ENCODE measurements at regions not wholly inside any gene's neighbourhood (a gene's known extent, or its start where the extent isn't known, plus 50 kb on each side); places are given as distances from the start of the nearest gene placed in this dataset.
A peak's percentile ranks its signal among the peaks of the same experiment; 100 is the strongest.

DNA sequence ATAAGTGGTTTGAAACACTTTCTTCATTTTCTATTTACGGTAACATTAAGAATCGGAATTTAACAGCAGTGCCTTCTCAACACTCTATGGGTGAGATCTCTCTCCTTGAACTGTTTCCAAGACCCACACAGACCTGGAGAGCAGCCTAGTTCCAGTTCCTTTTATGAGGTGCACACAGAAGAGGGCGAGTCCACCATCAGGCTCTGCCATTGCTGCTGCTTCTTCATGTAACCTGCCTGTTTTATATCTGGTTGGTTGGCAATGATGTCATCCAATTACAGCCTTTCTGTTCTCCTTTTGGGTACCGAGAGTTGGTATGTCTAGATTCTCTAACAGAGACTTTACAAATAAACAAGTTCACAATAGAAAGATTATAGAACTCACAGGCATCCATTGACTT, 225.7 kb downstream of the UTP18 start:
- ATAC-seq (ENCODE audit: insufficient read depth, low FRiP score) (no peak), DNase-seq (no peak)
- H3K9me3 ChIP-seq (ENCODE audit: control insufficient read depth in 4 of 4, insufficient read depth in 3 of 4, low read length in 3 of 4) = peaks cover 0 to 4% (median 2%) of the 10 kb centered on the region in 4 donors
- no peak overlapping the region for H3K4me3 ChIP-seq
- H3K27ac ChIP-seq (ENCODE audit: low read depth in 1 of 2, low read length in 1 of 2) = no peak overlapping the region
- H3K4me1 ChIP-seq (ENCODE audit: control insufficient read depth in 5 of 5, insufficient read depth in 5 of 5, low read length in 5 of 5) = no peaks in the 10 kb centered on the region
- TF ChIP-seq, protein P1, sequence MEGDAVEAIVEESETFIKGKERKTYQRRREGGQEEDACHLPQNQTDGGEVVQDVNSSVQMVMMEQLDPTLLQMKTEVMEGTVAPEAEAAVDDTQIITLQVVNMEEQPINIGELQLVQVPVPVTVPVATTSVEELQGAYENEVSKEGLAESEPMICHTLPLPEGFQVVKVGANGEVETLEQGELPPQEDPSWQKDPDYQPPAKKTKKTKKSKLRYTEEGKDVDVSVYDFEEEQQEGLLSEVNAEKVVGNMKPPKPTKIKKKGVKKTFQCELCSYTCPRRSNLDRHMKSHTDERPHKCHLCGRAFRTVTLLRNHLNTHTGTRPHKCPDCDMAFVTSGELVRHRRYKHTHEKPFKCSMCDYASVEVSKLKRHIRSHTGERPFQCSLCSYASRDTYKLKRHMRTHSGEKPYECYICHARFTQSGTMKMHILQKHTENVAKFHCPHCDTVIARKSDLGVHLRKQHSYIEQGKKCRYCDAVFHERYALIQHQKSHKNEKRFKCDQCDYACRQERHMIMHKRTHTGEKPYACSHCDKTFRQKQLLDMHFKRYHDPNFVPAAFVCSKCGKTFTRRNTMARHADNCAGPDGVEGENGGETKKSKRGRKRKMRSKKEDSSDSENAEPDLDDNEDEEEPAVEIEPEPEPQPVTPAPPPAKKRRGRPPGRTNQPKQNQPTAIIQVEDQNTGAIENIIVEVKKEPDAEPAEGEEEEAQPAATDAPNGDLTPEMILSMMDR (IDR thresholded peaks at IDR 0.05; ENCODE audit: control extremely low read depth, extremely low read depth) = no peak
- H3K9ac ChIP-seq (ENCODE audit: insufficient read depth in 1 of 2, low read length in 2 of 2) = no peak overlapping the region
- peaks cover 0 to 4% (median 0%) of the 10 kb centered on the region in 3 donors for H3K27me3 ChIP-seq (ENCODE audit: control insufficient read depth in 3 of 3, insufficient read depth in 3 of 3, low read length in 2 of 3)
- no peaks in the 10 kb centered on the region for H3K36me3 ChIP-seq (ENCODE audit: control insufficient read depth in 4 of 4, insufficient read depth in 4 of 4, low read length in 4 of 4)
- WGBS, 2 donors = 48 to 71% methylated on average over 4 of the region's 4 CpGs

GRCh38 chr17:51486885-51487520, 226.7 kb downstream of the UTP18 start:
- no peak overlapping the region for H3K4me3 ChIP-seq
- no peaks in the 10 kb centered on the region for H3K4me1 ChIP-seq (ENCODE audit: control insufficient read depth in 5 of 5, insufficient read depth in 5 of 5, low read length in 5 of 5)
- TF ChIP-seq, protein P1 (IDR thresholded peaks at IDR 0.05; ENCODE audit: control extremely low read depth, extremely low read depth) = no peak
- H3K27ac ChIP-seq (ENCODE audit: low read depth in 1 of 2, low read length in 1 of 2) = no peak overlapping the region
- no peaks in the 10 kb centered on the region for H3K9me3 ChIP-seq (ENCODE audit: control insufficient read depth in 4 of 4, insufficient read depth in 3 of 4, low read length in 3 of 4)
- no peaks in the 10 kb centered on the region for H3K36me3 ChIP-seq (ENCODE audit: control insufficient read depth in 4 of 4, insufficient read depth in 4 of 4, low read length in 4 of 4)
- ATAC-seq (ENCODE audit: insufficient read depth, low FRiP score) = no peak
- H3K9ac ChIP-seq (ENCODE audit: insufficient read depth in 1 of 2, low read length in 2 of 2) = no peak overlapping the region
- 82 to 94% methylated on average over 5 of the region's 5 CpGs for WGBS, 2 donors
- peaks cover 0 to 4% (median 0%) of the 10 kb centered on the region in 3 donors for H3K27me3 ChIP-seq (ENCODE audit: control insufficient read depth in 3 of 3, insufficient read depth in 3 of 3, low read length in 2 of 3)
- DNase-seq = no peak

- no peaks in the 10 kb centered on the region for H3K4me1 ChIP-seq (ENCODE audit: control insufficient read depth in 5 of 5, insufficient read depth in 5 of 5, low read length in 5 of 5)
- TF ChIP-seq, protein P1 (IDR thresholded peaks at IDR 0.05; ENCODE audit: control extremely low read depth, extremely low read depth) = no peak
These were observed 227.6 kb downstream of the UTP18 start for GRCh38 chr17:51487947-51488346.

GRCh38 chr17:51491416-51491815, 231.1 kb downstream of the UTP18 start:
- TF ChIP-seq, protein P1 (IDR thresholded peaks at IDR 0.05; ENCODE audit: control extremely low read depth, extremely low read depth) = no peak
- Histone ChIP-seq H3K27ac (ENCODE audit: low read depth in 1 of 2, low read length in 1 of 2) (no peak overlapping the region), H3K9ac (ENCODE audit: insufficient read depth in 1 of 2, low read length in 2 of 2) (no peak overlapping the region), H3K4me3 (no peak overlapping the region), H3K4me1 (ENCODE audit: control insufficient read depth in 5 of 5, insufficient read depth in 5 of 5, low read length in 5 of 5) (no peaks in the 10 kb centered on the region), H3K36me3 (ENCODE audit: control insufficient read depth in 4 of 4, insufficient read depth in 4 of 4, low read length in 4 of 4) (no peaks in the 10 kb centered on the region), H3K27me3 (ENCODE audit: control insufficient read depth in 3 of 3, insufficient read depth in 3 of 3, low read length in 2 of 3) (no peaks in the 10 kb centered on the region), H3K9me3 (ENCODE audit: control insufficient read depth in 4 of 4, insufficient read depth in 3 of 4, low read length in 3 of 4) (no peaks in the 10 kb centered on the region)
- DNase-seq = no peak
- WGBS, 2 donors = 67 to 73% methylated on average over 6 of the region's 6 CpGs
- no peak for ATAC-seq (ENCODE audit: insufficient read depth, low FRiP score)

More at GRCh38 chr17:51487947-51488346, 227.6 kb downstream of the UTP18 start:
- Histone ChIP-seq H3K9ac (ENCODE audit: insufficient read depth in 1 of 2, low read length in 2 of 2) (no peak overlapping the region), H3K27ac (ENCODE audit: low read depth in 1 of 2, low read length in 1 of 2) (no peak overlapping the region), H3K9me3 (ENCODE audit: control insufficient read depth in 4 of 4, insufficient read depth in 3 of 4, low read length in 3 of 4) (no peaks in the 10 kb centered on the region), H3K36me3 (ENCODE audit: control insufficient read depth in 4 of 4, insufficient read depth in 4 of 4, low read length in 4 of 4) (no peaks in the 10 kb centered on the region), H3K27me3 (ENCODE audit: control insufficient read depth in 3 of 3, insufficient read depth in 3 of 3, low read length in 2 of 3) (peaks cover 0 to 4% (median 0%) of the 10 kb centered on the region in 3 donors), H3K4me3 (no peak overlapping the region)
- 49 to 51% methylated on average over 14 of the region's 14 CpGs for WGBS, 2 donors
- ATAC-seq (ENCODE audit: insufficient read depth, low FRiP score) = no peak
- DNase-seq = peak in 1 of 3 donors; percentile 16

Measured in lung (tissue), 11 donors.